MM.1S (cell line): ENCODE measurements at regions not wholly inside any gene's neighbourhood (a gene's known extent, or its start where the extent isn't known, plus 50 kb on each side); places are given as distances from the start of the nearest gene placed in this dataset.

Experiments used
- CTCF ChIP-seq: fragments of 300-600 bp; sonication (generic); IDR thresholded peaks from 2 replicates; pipeline ENCODE4 v1.5.1; 2016; ENCODE audit warnings: antibody characterized with exemption, low read length, mixed read lengths
- EZH2 ChIP-seq: fragments of 300-600 bp; sonication (generic); optimal IDR thresholded peaks from 2 replicates; pipeline ENCODE3; 2017; ENCODE audit warnings: low read depth, mild to moderate bottlenecking, antibody characterized with exemption, low read length, mixed read lengths

- TF ChIP-seq CTCF, result no peak
- TF ChIP-seq EZH2, result no peak
Measured at GRCh38 chr4:105067431-105067830, 79.2 kb upstream of the TET2 start.
